Neuronal stem cell (in vitro differentiated cells): ENCODE measurements at regions not wholly inside any gene's neighbourhood (a gene's known extent, or its start where the extent isn't known, plus 50 kb on each side); places are given as distances from the start of the nearest gene placed in this dataset.

Experiments used
- DNase-seq: peaks from one replicate; pipeline ENCODE4 v3.0.0-alpha.2; 2013; ENCODE audit warnings: low spot score
- H2AFZ ChIP-seq: one replicate; pipeline ENCODE4 v1.6.1; 2013; ENCODE audit warnings: mild to moderate bottlenecking, low read length, inconsistent platforms
- H2AK5ac ChIP-seq: 2 replicates; pipeline ENCODE4 v1.6.1; 2013; ENCODE audit warnings: low read depth, mild to moderate bottlenecking, inconsistent platforms, low read length, moderate library complexity, mixed read lengths
- H2BK120ac ChIP-seq: 2 replicates; pipeline ENCODE4 v1.6.1; 2013; ENCODE audit warnings: low read depth, mild to moderate bottlenecking, inconsistent platforms, low read length, moderate library complexity, mixed read lengths
- H2BK12ac ChIP-seq: one replicate; pipeline ENCODE4 v1.6.1; 2013; ENCODE audit warnings: low read length, inconsistent platforms
- H2BK15ac ChIP-seq: 2 replicates; pipeline ENCODE4 v1.6.1; 2013; ENCODE audit warnings: mild to moderate bottlenecking, low read length, inconsistent platforms, mixed read lengths
- H2BK5ac ChIP-seq: one replicate; pipeline ENCODE4 v1.6.1; 2013; ENCODE audit warnings: inconsistent platforms, mild to moderate bottlenecking, low read length, moderate library complexity
- H3K14ac ChIP-seq: one replicate; pipeline ENCODE4 v1.6.1; 2013; ENCODE audit warnings: low read length, inconsistent platforms
- H3K18ac ChIP-seq: 2 replicates; pipeline ENCODE4 v1.6.1; 2013; ENCODE audit warnings: low read length, inconsistent platforms
- H3K23ac ChIP-seq: 2 replicates; pipeline ENCODE4 v1.6.1; 2013; ENCODE audit warnings: low read depth, mild to moderate bottlenecking, mixed read lengths, low read length, inconsistent platforms; ENCODE audit not compliant: poor library complexity
- H3K27ac ChIP-seq: replicated peaks from 3 replicates; pipeline ENCODE4 v1.5.1; 2013; ENCODE audit warnings: low read length, inconsistent platforms
- H3K27me3 ChIP-seq, 3 experiments: 2 replicates each; pipeline ENCODE4 v1.6.1; 2013; ENCODE audit warnings: low read length in 3 of 3, mild to moderate bottlenecking in 2 of 3, inconsistent platforms in 1 of 3, low read depth in 1 of 3, mixed read lengths in 1 of 3, moderate library complexity in 1 of 3; ENCODE audit not compliant: control insufficient read depth in 3 of 3, insufficient read depth in 3 of 3
- H3K36me3 ChIP-seq, 2 donors: replicated peaks in 1 of 2; 2 replicates each; pipeline ENCODE4 v1.6.1; 2013; ENCODE audit warnings: low read length in 2 of 2; ENCODE audit not compliant: control insufficient read depth in 2 of 2, insufficient read depth in 2 of 2
- H3K4ac ChIP-seq: 2 replicates; pipeline ENCODE4 v1.6.1; 2013; ENCODE audit warnings: inconsistent platforms, mild to moderate bottlenecking, low read length, moderate library complexity
- H3K4me1 ChIP-seq, 2 donors: 1 replicate in 1 of 2; 2 replicates in 1 of 2; pipeline ENCODE4 v1.6.1; 2013; ENCODE audit warnings: low read length in 2 of 2, low read depth in 1 of 2; ENCODE audit not compliant: control insufficient read depth in 2 of 2, insufficient read depth in 1 of 2
- H3K4me2 ChIP-seq: one replicate; pipeline ENCODE4 v1.6.1; 2013; ENCODE audit warnings: mild to moderate bottlenecking, low read length, inconsistent platforms; ENCODE audit not compliant: insufficient read depth, poor library complexity, severe bottlenecking
- H3K4me3 ChIP-seq, 2 donors: 2 replicates each; pipeline ENCODE4 v1.5.1; 2013; ENCODE audit warnings: low read length in 2 of 2, mild to moderate bottlenecking in 2 of 2, inconsistent platforms in 1 of 2, moderate library complexity in 1 of 2
- H3K79me1 ChIP-seq: one replicate; pipeline ENCODE4 v1.6.1; 2013; ENCODE audit warnings: low read depth, mild to moderate bottlenecking, inconsistent platforms, low read length, moderate library complexity
- H3K9ac ChIP-seq: one replicate; pipeline ENCODE4 v1.6.1; 2013; ENCODE audit warnings: mild to moderate bottlenecking, low read depth, low read length, inconsistent platforms; ENCODE audit not compliant: poor library complexity
- H3K9me3 ChIP-seq, 2 donors: replicated peaks in 1 of 2; 2 replicates each; pipeline versions ENCODE3 to v1.6.1; 2013; ENCODE audit warnings: low read length in 2 of 2, mild to moderate bottlenecking in 2 of 2, inconsistent platforms in 1 of 2, low read depth in 1 of 2, mixed read lengths in 1 of 2, moderate library complexity in 1 of 2; ENCODE audit not compliant: control insufficient read depth in 2 of 2, insufficient read depth in 1 of 2
- H4K8ac ChIP-seq: one replicate; pipeline ENCODE4 v1.6.1; 2013; ENCODE audit warnings: low read depth, mild to moderate bottlenecking, inconsistent platforms, low read length, moderate library complexity
- H4K91ac ChIP-seq: one replicate; pipeline ENCODE4 v1.6.1; 2013; ENCODE audit warnings: low read length, low read depth, mild to moderate bottlenecking, inconsistent platforms; ENCODE audit not compliant: poor library complexity
- WGBS, 2 donors: extraction: QIAGEN DNeasy Blood & Tissue Kit; methylation state at CpG; one replicate each; pipeline ENCODE4 v1.1.7; 2013; ENCODE audit warnings: missing lambda C conversion rate in 2 of 2, mixed read lengths in 1 of 2; ENCODE audit not compliant: insufficient read length in 2 of 2, insufficient replicate concordance in 1 of 2; ENCODE audit errors: extremely low coverage in 2 of 2; 5-methylcytosine and 5-hydroxymethylcytosine counted together

DNA sequence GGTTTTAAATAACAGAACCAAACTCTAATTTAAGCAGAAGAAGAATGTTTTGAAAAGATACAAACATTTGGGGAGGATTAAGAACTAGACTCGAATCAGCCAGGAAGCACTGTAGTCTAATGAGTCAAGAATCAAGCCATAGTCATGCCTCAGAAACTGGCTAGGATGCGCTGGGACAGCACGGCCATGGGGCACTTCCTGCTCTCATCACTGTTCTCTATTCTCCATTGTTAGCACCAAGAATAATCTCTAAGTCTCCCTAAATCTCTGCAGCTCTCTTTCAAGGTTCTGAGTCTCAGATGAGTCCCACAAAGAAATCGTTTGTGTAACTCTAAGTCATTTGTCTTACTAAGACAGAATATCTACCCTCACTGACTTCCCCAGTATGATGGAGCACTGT lies 399.0 kb upstream of the KCNMB2 start:
- Histone ChIP-seq H3K27ac (no peak overlapping the region), H3K79me1 (no peaks in the 10 kb centered on the region), H3K36me3 (no peaks in the 10 kb centered on the region), H2BK5ac (no peak overlapping the region), H3K4me1 (peaks cover 0 to 2% of the 10 kb centered on the region in 2 donors), H2BK15ac (no peak overlapping the region), H2BK120ac (no peak overlapping the region), H3K18ac (no peak overlapping the region), H3K9me3 (no peaks in the 10 kb centered on the region), H3K23ac (no peak overlapping the region), H3K14ac (no peak overlapping the region), H2AK5ac (no peak overlapping the region), H3K4me3 (no peak overlapping the region), H2AFZ (peak overlapping the region; percentile 74), H4K8ac (no peak overlapping the region), H4K91ac (no peak overlapping the region), H3K4me2 (no peak overlapping the region), H3K27me3 (no peaks in the 10 kb centered on the region), H2BK12ac (no peak overlapping the region), H3K9ac (no peak overlapping the region), H3K4ac (no peak overlapping the region)
- WGBS, 2 donors, result no CpG with 5 or more reads among the region's 4 CpGs
- DNase-seq, result no peak

GRCh38 chr3:178137831-178138230 lies 398.4 kb upstream of the KCNMB2 start:
- H3K4me2 ChIP-seq, result no peak overlapping the region

DNA sequence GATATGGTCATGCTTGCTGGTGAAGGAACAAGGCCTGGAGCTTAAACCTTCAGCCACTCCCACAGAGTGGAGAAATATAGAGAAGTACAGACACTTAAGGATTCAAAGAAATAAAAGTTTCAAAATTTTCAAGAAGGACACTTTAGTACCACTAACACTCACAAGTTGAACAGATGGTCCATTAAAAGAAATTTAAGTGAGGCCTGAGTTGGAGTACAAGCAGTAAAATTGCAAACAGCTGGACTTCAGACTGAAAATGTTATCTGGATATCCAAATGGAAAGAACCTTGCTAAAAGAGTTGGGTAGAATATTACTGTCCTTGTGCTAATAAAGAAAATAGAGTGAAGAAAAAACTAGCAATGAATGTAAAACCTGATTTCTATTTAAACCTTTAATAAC lies 397.1 kb upstream of the KCNMB2 start:
- H4K91ac ChIP-seq, result no peak overlapping the region
- H2AFZ ChIP-seq, result no peak overlapping the region
- DNase-seq, result no peak
- H2AK5ac ChIP-seq, result no peak overlapping the region
- H2BK15ac ChIP-seq, result no peak overlapping the region
- no peaks in the 10 kb centered on the region for H3K79me1 ChIP-seq
- H3K14ac ChIP-seq, result no peak overlapping the region
- H3K9ac ChIP-seq, result no peak overlapping the region
- H3K4me2 ChIP-seq, result no peak overlapping the region
- H3K36me3 ChIP-seq, result no peaks in the 10 kb centered on the region
- H3K4me3 ChIP-seq, result no peak overlapping the region
- H3K27me3 ChIP-seq, result no peaks in the 10 kb centered on the region
- H3K9me3 ChIP-seq, result no peaks in the 10 kb centered on the region
- no peak overlapping the region for H2BK5ac ChIP-seq
- H2BK120ac ChIP-seq, result no peak overlapping the region
- H3K27ac ChIP-seq, result no peak overlapping the region
- H4K8ac ChIP-seq, result no peak overlapping the region
- no peak overlapping the region for H3K4ac ChIP-seq
- H3K4me1 ChIP-seq, result peaks cover 0 to 2% of the 10 kb centered on the region in 2 donors
- no peak overlapping the region for H2BK12ac ChIP-seq
- H3K23ac ChIP-seq, result no peak overlapping the region
- H3K18ac ChIP-seq, result no peak overlapping the region

More at GRCh38 chr3:178137831-178138230, 398.4 kb upstream of the KCNMB2 start:
- H3K4ac ChIP-seq, result no peak overlapping the region
- no peak overlapping the region for H2BK15ac ChIP-seq
- no peaks in the 10 kb centered on the region for H3K27me3 ChIP-seq
- no peaks in the 10 kb centered on the region for H3K9me3 ChIP-seq
- peaks cover 0 to 2% of the 10 kb centered on the region in 2 donors for H3K4me1 ChIP-seq
- WGBS, 2 donors, result no CpG with 5 or more reads among the region's 3 CpGs
- no peak overlapping the region for H3K14ac ChIP-seq
- H2BK120ac ChIP-seq, result no peak overlapping the region
- H3K18ac ChIP-seq, result no peak overlapping the region
- DNase-seq, result no peak
- H3K23ac ChIP-seq, result no peak overlapping the region
- H2BK5ac ChIP-seq, result no peak overlapping the region
- no peak overlapping the region for H4K91ac ChIP-seq
- H3K36me3 ChIP-seq, result no peaks in the 10 kb centered on the region
- H3K9ac ChIP-seq, result no peak overlapping the region
- H2AK5ac ChIP-seq, result no peak overlapping the region
- H2BK12ac ChIP-seq, result no peak overlapping the region
- no peak overlapping the region for H3K27ac ChIP-seq
- no peaks in the 10 kb centered on the region for H3K79me1 ChIP-seq
- H2AFZ ChIP-seq, result no peak overlapping the region
- no peak overlapping the region for H4K8ac ChIP-seq
- H3K4me3 ChIP-seq, result no peak overlapping the region

DNA sequence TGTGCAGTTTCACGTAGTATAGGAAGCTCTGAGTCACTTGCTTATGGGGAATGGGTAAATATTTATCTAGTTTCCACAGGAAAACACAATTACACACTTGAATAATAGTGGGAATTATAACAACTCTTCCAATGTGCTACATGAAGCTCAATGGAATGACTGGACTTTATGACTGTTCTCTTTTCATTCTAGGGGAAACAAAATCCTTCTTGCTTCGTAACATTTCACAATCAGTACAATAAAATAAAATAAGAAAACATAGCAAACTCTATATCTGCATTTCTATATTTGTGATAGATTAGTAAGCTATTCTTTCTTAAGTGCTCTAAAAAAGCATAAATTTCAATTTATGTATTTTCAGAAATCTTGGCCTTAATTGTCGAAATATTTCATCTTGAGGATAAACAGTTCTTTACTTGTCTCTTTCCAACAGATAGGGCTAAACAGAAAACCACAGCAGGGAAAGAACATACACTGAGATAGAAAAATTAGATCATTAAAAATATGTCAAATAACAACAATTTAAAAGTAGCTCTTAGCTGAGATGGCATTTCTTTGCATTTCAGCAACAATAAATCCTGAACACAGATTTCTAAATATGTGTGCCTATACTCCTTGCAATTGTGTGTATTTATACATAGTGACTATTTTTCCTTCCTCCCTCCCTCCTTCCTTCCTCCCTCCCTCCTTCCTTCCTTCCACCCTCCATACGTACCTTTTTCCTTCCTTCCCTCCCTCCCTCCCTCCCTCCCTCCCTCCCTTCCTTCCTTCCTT lies 395.5 kb upstream of the KCNMB2 start:
- peaks cover 0 to 2% of the 10 kb centered on the region in 2 donors for H3K4me1 ChIP-seq
- H2BK120ac ChIP-seq, result no peak overlapping the region
- no peaks in the 10 kb centered on the region for H3K9me3 ChIP-seq
- no CpG with 5 or more reads among the region's 4 CpGs for WGBS, 2 donors
- H3K18ac ChIP-seq, result no peak overlapping the region
- no peak overlapping the region for H4K8ac ChIP-seq
- H4K91ac ChIP-seq, result no peak overlapping the region
- no peak overlapping the region for H2BK15ac ChIP-seq
- H2BK12ac ChIP-seq, result no peak overlapping the region
- H3K14ac ChIP-seq, result no peak overlapping the region
- H3K4ac ChIP-seq, result no peak overlapping the region
- H3K4me2 ChIP-seq, result no peak overlapping the region
- H2BK5ac ChIP-seq, result no peak overlapping the region
- H3K36me3 ChIP-seq, result no peaks in the 10 kb centered on the region
- H3K79me1 ChIP-seq, result no peaks in the 10 kb centered on the region
- H3K27me3 ChIP-seq, result no peaks in the 10 kb centered on the region
- peak overlapping the region; percentile 10 for H2AFZ ChIP-seq
- no peak overlapping the region for H3K9ac ChIP-seq
- no peak overlapping the region for H2AK5ac ChIP-seq
- H3K23ac ChIP-seq, result no peak overlapping the region
- H3K4me3 ChIP-seq, result no peak overlapping the region
- no peak overlapping the region for H3K27ac ChIP-seq
- DNase-seq, result no peak
